Gastrocnemius medialis (tissue), 4 donors: ENCODE measurements at regions not wholly inside any gene's neighbourhood (a gene's known extent, or its start where the extent isn't known, plus 50 kb on each side); places are given as distances from the start of the nearest gene placed in this dataset.

ENCODE experiments used
- POLR2A ChIP-seq, 2 donors: fragments of 450-650 bp; IDR thresholded peaks; one replicate each; pipeline ENCODE4 v1.6.1; 2017; ENCODE audit warnings: antibody characterized with exemption in 2 of 2, mild to moderate bottlenecking in 2 of 2, moderate library complexity in 2 of 2
- TF ChIP-seq, protein P1 (sequence below), 5 experiments: fragments of 450-650 bp in 3 of 5; fragments of 200-600 bp in 2 of 5; sonication (generic) in 2 of 5; IDR thresholded peaks in 4 of 5; conservative IDR thresholded peaks in 1 of 5; 1 replicate in 4 of 5; 2 replicates in 1 of 5; pipeline ENCODE4 v1.5.1; 2016 to 2019; ENCODE audit warnings: antibody characterized with exemption in 5 of 5, mild to moderate bottlenecking in 3 of 5, moderate library complexity in 3 of 5

- no peak for TF ChIP-seq POLR2A (IDR thresholded peaks at IDR 0.05)
- TF ChIP-seq, protein P1, sequence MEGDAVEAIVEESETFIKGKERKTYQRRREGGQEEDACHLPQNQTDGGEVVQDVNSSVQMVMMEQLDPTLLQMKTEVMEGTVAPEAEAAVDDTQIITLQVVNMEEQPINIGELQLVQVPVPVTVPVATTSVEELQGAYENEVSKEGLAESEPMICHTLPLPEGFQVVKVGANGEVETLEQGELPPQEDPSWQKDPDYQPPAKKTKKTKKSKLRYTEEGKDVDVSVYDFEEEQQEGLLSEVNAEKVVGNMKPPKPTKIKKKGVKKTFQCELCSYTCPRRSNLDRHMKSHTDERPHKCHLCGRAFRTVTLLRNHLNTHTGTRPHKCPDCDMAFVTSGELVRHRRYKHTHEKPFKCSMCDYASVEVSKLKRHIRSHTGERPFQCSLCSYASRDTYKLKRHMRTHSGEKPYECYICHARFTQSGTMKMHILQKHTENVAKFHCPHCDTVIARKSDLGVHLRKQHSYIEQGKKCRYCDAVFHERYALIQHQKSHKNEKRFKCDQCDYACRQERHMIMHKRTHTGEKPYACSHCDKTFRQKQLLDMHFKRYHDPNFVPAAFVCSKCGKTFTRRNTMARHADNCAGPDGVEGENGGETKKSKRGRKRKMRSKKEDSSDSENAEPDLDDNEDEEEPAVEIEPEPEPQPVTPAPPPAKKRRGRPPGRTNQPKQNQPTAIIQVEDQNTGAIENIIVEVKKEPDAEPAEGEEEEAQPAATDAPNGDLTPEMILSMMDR (IDR thresholded peaks at IDR 0.05 in 4 of 5, conservative IDR thresholded peaks at IDR 0.05 in 1 of 5): no peak
Observed at GRCh38 chr3:103112273-103112672, 677.5 kb downstream of the ZPLD1 start.
